GM12892 (cell line): ENCODE measurements at regions not wholly inside any gene's neighbourhood (a gene's known extent, or its start where the extent isn't known, plus 50 kb on each side); places are given as distances from the start of the nearest gene placed in this dataset.

ENCODE experiments used
- POLR2A ChIP-seq: IDR thresholded peaks from 2 replicates; pipeline ENCODE4 v1.6.1; 2011; ENCODE audit warnings: low read depth, low read length, control low read depth
- POLR2AphosphoS5 ChIP-seq: IDR thresholded peaks from 2 replicates; pipeline ENCODE4 v1.6.1; 2011; ENCODE audit warnings: low read depth, low read length, control low read depth
- TAF1 ChIP-seq: IDR thresholded peaks from 2 replicates; pipeline ENCODE4 v1.6.1; 2011; ENCODE audit warnings: low read depth, mild to moderate bottlenecking, control low read depth, low read length, borderline replicate concordance

DNA sequence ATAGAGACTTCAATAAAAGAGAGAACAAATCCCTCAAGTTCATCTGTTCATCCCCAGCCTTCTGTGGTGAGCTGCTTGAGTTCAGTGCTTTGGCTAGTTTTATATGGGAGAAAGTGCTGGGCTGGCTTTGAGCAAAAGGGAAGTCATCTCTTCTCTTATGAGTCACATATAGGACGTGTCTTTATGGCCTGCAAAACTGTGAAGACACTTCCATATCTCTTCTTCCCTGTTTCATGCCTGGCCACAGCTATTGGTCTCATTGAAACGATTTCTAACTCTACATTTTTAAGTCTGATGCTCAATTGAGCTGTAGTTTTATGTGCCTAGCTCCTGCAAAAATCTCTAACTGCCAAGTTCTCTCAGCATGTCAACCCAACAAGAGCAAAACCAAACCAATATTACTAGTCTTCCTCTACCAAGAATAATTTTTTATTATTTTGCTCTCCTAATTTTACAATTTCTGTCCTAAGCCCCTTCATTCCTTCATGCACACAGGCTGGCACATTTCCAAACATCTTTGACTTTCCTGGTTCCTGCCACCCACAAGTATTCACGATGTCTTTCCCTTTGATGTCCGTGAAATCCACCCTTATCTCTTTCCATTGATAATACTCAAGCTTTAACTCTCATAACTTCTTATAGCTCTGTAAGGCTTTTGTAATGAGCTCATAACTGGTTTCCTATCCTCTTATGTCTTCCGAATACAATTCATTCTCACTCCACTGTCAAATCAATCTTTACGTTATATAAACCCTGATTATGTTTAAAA lies 165.3 kb downstream of the BTC start:
- no peak for TF ChIP-seq POLR2A
- no peak for TF ChIP-seq POLR2AphosphoS5
- no peak for TF ChIP-seq TAF1
